ENCODE measurements at regions not wholly inside any gene's neighbourhood (a gene's known extent, or its start where the extent isn't known, plus 50 kb on each side); places are given as distances from the start of the nearest gene placed in this dataset.

GRCh38 chr10:125535559-125535958, 147.4 kb downstream of the TEX36 start:
- no peak for DNase-seq (ENCODE audit: low read depth)
- no peak for TF ChIP-seq CTCF (IDR thresholded peaks at IDR 0.05; ENCODE audit: control insufficient read depth, extremely low read depth, insufficient read depth)
- H3K4me3 ChIP-seq (ENCODE audit: low read depth, low read length) = no peak overlapping the region

- H3K4me3 ChIP-seq (ENCODE audit: low read depth, low read length) = no peak overlapping the region
- no peak for TF ChIP-seq CTCF (IDR thresholded peaks at IDR 0.05; ENCODE audit: control insufficient read depth, extremely low read depth, insufficient read depth)
- no peak for DNase-seq (ENCODE audit: low read depth)
Measured at GRCh38 chr10:125534515-125534914, 148.4 kb downstream of the TEX36 start.

GRCh38 chr10:125533866-125534265, 149.1 kb downstream of the TEX36 start:
- DNase-seq (ENCODE audit: low read depth) = no peak
- no peak overlapping the region for H3K4me3 ChIP-seq (ENCODE audit: low read depth, low read length)
- TF ChIP-seq CTCF (IDR thresholded peaks at IDR 0.05; ENCODE audit: control insufficient read depth, extremely low read depth, insufficient read depth) = no peak

GRCh38 chr10:125531465-125531864, 151.5 kb downstream of the TEX36 start:
- TF ChIP-seq CTCF (IDR thresholded peaks at IDR 0.05; ENCODE audit: control insufficient read depth, extremely low read depth, insufficient read depth) = no peak
- no peak for DNase-seq (ENCODE audit: low read depth)

GRCh38 chr10:125523347-125523746, 159.6 kb downstream of the TEX36 start:
- H3K4me3 ChIP-seq (ENCODE audit: low read depth, low read length) = no peak overlapping the region
- no peak for TF ChIP-seq CTCF (IDR thresholded peaks at IDR 0.05; ENCODE audit: control insufficient read depth, extremely low read depth, insufficient read depth)
- DNase-seq (ENCODE audit: low read depth) = no peak

More at GRCh38 chr10:125531465-125531864, 151.5 kb downstream of the TEX36 start:
- H3K4me3 ChIP-seq (ENCODE audit: low read depth, low read length) = no peak overlapping the region

GRCh38 chr10:125521721-125522680, 161.0 kb downstream of the TEX36 start:
- H3K4me3 ChIP-seq (ENCODE audit: low read depth, low read length) = no peak overlapping the region
- no peak for DNase-seq (ENCODE audit: low read depth)
- TF ChIP-seq CTCF (IDR thresholded peaks at IDR 0.05; ENCODE audit: control insufficient read depth, extremely low read depth, insufficient read depth) = peak; percentile 33
